BLaER1 (cell line): ENCODE measurements at regions not wholly inside any gene's neighbourhood (a gene's known extent, or its start where the extent isn't known, plus 50 kb on each side); places are given as distances from the start of the nearest gene placed in this dataset.

Source experiments
- H3K27ac ChIP-seq: shearing (Covaris generic); formaldehyde crosslinking; 2 replicates; pipeline ENCODE4 v1.8.1; 2022
- H3K27me3 ChIP-seq: shearing (Covaris generic); formaldehyde crosslinking; 2 replicates; pipeline ENCODE4 v1.8.1; 2022
- H3K36me3 ChIP-seq: shearing (Covaris generic); formaldehyde crosslinking; 2 replicates; pipeline ENCODE4 v1.8.1; 2022
- H3K4me1 ChIP-seq: shearing (Covaris generic); formaldehyde crosslinking; 2 replicates; pipeline ENCODE4 v1.8.1; 2022
- H3K4me2 ChIP-seq: shearing (Covaris generic); formaldehyde crosslinking; 2 replicates; pipeline ENCODE4 v1.8.1; 2022
- H3K4me3 ChIP-seq: shearing (Covaris generic); formaldehyde crosslinking; 2 replicates; pipeline ENCODE4 v1.8.1; 2022
- H3K9ac ChIP-seq: shearing (Covaris generic); formaldehyde crosslinking; 2 replicates; pipeline ENCODE4 v1.8.1; 2022
- H3K9me3 ChIP-seq: shearing (Covaris generic); formaldehyde crosslinking; 2 replicates; pipeline ENCODE4 v1.8.1; 2022
- H4K20me1 ChIP-seq: shearing (Covaris generic); formaldehyde crosslinking; 2 replicates; pipeline ENCODE4 v1.8.1; 2022
- Cebpa-rat ChIP-seq: shearing (Covaris generic); IDR thresholded peaks from 2 replicates; pipeline ENCODE4 v1.8.1; 2022

- Histone ChIP-seq H3K4me2 (no peak overlapping the region), H3K36me3 (peaks cover 29% of the 10 kb centered on the region), H3K27me3 (no peaks in the 10 kb centered on the region), H3K9me3 (no peaks in the 10 kb centered on the region), H3K27ac (no peak overlapping the region), H3K4me1 (no peaks in the 10 kb centered on the region), H3K9ac (no peak overlapping the region), H3K4me3 (no peak overlapping the region), H4K20me1 (no peaks in the 10 kb centered on the region)
- TF ChIP-seq Cebpa-rat: no peak
These were observed 538.0 kb downstream of the UTRN start for GRCh38 chr6:144823131-144823530.

DNA sequence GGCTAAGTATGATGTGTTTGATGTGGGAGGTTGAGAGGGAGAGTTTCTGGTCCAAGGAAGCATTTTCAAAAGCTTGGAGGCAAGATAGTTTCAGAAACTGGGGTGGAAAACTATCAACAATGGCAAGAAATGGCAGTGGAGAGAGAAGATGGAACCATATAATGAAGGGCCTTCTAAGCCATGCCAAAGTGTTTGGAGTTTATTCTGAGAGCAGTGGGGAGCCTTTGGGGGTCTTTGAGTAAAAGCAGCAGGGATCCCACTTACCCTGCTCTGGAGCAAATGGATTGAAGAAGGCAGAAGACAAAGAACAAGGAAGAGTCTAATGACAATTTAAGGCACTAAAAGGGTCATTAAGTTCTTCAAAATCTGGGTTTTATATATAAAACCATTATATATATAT is 538.9 kb downstream of the UTRN start:
- H3K4me3 ChIP-seq: no peak overlapping the region
- no peak overlapping the region for H3K27ac ChIP-seq
- no peaks in the 10 kb centered on the region for H3K27me3 ChIP-seq
- H3K4me1 ChIP-seq: no peaks in the 10 kb centered on the region
- H3K9ac ChIP-seq: no peak overlapping the region
- H3K9me3 ChIP-seq: no peaks in the 10 kb centered on the region
- no peak for TF ChIP-seq Cebpa-rat
- H3K36me3 ChIP-seq: peaks cover 37% of the 10 kb centered on the region
- H4K20me1 ChIP-seq: no peaks in the 10 kb centered on the region
- H3K4me2 ChIP-seq: no peak overlapping the region

DNA sequence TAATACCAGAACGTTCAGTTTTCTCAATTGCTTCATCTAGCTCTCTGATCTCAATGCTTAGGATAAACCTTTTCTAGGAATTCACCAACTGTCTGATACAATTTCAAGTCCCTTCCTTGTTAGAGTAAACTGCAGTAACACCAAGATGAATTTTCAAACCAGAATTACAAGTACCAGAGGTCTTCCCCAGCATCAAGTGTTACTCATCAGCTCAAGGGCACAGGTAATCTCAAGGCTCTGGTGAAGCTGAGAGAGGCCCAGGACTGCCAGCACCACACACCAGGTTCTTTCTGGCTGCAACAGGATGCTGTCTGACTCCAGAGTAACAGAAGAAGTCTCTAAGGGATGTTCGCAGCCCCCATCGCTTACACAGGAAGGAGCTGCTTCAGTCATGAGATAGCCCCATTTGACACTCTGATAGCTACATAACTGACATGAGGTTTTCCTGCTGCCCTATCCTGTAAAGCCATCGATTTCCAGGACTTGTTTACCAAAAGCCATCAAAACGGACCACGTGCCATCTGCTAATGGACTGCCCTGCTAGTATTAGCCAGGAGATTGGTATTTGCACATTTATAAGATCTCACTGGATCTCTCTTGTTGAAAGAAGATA is 549.4 kb downstream of the UTRN start:
- H4K20me1 ChIP-seq: no peaks in the 10 kb centered on the region
- no peaks in the 10 kb centered on the region for H3K4me1 ChIP-seq
- no peak overlapping the region for H3K4me2 ChIP-seq
- peaks cover 75% of the 10 kb centered on the region for H3K36me3 ChIP-seq
- no peaks in the 10 kb centered on the region for H3K27me3 ChIP-seq
- H3K27ac ChIP-seq: no peak overlapping the region
- H3K9ac ChIP-seq: no peak overlapping the region
- no peaks in the 10 kb centered on the region for H3K9me3 ChIP-seq
- no peak overlapping the region for H3K4me3 ChIP-seq
- no peak for TF ChIP-seq Cebpa-rat

DNA sequence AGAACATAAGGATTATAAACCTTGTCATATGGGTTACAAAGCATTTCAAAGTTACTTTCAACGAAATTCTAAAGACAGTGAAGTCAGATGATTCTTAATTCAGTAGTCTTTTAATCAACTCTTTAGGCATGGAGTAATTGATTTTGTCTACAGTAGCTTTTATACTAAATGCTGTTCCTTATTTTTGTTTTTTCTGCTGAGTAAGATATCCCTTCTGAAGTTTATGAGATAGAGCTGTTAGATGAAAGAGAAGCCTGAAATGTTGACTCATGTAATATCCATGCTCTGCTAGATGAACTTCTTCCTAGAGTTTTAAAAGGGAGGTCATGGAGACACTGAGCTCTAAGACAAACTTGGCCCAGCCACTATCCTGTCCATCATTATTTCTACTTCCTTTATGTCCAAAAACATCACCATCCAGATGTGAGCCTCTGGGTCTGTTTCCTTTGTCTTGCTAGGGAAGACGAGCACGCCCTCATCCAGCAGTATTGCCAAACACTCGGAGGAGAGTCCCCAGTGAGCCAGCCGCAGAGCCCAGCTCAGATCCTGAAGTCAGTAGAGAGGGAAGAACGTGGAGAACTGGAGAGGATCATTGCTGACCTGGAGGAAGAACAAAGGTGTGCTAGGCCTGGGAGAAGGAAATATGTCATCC is 550.3 kb downstream of the UTRN start:
- Histone ChIP-seq H3K9ac (no peak overlapping the region), H3K27ac (no peak overlapping the region), H3K36me3 (peaks cover 82% of the 10 kb centered on the region), H3K27me3 (no peaks in the 10 kb centered on the region), H3K4me1 (no peaks in the 10 kb centered on the region), H3K9me3 (no peaks in the 10 kb centered on the region), H3K4me2 (no peak overlapping the region), H3K4me3 (no peak overlapping the region), H4K20me1 (no peaks in the 10 kb centered on the region)
- TF ChIP-seq Cebpa-rat: no peak

DNA sequence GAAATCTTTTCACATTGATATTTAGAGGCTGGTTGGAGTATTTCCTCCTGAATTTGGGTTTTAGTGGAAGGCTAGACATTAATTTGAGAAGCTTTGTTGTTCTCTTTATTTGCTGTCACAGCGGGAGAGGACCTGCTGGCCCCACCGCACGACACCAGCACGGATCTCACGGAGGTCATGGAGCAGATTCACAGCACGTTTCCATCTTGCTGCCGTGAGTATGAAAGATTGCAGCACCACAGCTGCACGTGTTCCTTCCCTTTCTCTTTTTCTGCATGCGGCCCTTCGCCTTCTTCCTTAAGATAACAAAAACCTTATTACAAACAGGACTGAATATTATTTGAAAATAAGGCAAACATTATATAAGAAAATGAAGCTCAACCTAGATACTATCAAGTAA is 555.5 kb downstream of the UTRN start:
- H3K4me2 ChIP-seq: no peak overlapping the region
- no peaks in the 10 kb centered on the region for H3K4me1 ChIP-seq
- no peak overlapping the region for H3K27ac ChIP-seq
- no peaks in the 10 kb centered on the region for H3K9me3 ChIP-seq
- H3K4me3 ChIP-seq: no peak overlapping the region
- TF ChIP-seq Cebpa-rat: no peak
- H4K20me1 ChIP-seq: no peaks in the 10 kb centered on the region
- H3K27me3 ChIP-seq: no peaks in the 10 kb centered on the region
- peaks cover 79% of the 10 kb centered on the region for H3K36me3 ChIP-seq
- H3K9ac ChIP-seq: no peak overlapping the region

DNA sequence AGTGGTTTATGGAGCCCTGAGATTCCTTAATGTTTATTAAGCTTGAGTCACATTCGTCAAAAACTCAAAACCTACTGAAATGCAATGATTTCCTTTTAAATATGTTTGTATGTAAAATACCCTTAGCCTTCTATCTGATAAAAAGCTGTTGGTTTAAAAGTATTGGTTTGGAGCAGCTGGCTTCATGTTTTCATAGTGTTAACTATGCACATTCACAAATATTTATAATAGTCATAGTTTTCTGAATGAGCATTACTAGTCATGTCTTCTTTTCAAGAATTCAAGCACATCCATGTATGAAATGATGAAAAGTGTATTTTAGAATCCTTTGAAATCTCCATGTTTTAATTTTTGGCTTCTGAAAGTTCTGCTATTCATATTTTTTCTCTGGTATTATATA is 558.6 kb downstream of the UTRN start:
- Histone ChIP-seq H3K27me3 (no peaks in the 10 kb centered on the region), H4K20me1 (no peaks in the 10 kb centered on the region), H3K9me3 (no peaks in the 10 kb centered on the region), H3K4me2 (no peak overlapping the region), H3K4me3 (no peak overlapping the region), H3K9ac (no peak overlapping the region), H3K36me3 (peaks cover 77% of the 10 kb centered on the region), H3K4me1 (no peaks in the 10 kb centered on the region), H3K27ac (no peak overlapping the region)
- no peak for TF ChIP-seq Cebpa-rat

DNA sequence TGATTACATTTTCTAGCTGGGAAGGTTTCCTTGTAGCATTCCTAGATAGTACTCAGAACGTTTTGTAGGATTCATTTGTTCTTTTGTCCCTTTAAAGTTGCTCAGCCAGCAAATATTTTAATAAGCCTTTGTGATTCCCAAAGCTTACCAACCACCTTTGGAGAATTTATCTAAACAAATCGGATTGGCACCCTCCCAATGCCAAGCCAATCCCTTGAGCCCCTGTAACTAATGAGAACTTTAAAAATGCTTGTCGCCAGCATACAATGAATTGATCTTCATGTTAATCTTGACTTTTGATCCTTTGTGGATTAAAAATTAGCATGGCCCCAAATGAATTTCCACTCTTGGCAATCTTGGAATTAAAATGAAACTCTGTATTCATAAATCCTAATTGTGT is 559.5 kb downstream of the UTRN start:
- Histone ChIP-seq H3K27ac (no peak overlapping the region), H3K9ac (no peak overlapping the region), H4K20me1 (no peaks in the 10 kb centered on the region), H3K4me1 (no peaks in the 10 kb centered on the region), H3K4me2 (no peak overlapping the region), H3K27me3 (no peaks in the 10 kb centered on the region), H3K36me3 (peaks cover 76% of the 10 kb centered on the region), H3K9me3 (no peaks in the 10 kb centered on the region), H3K4me3 (no peak overlapping the region)
- TF ChIP-seq Cebpa-rat: no peak

DNA sequence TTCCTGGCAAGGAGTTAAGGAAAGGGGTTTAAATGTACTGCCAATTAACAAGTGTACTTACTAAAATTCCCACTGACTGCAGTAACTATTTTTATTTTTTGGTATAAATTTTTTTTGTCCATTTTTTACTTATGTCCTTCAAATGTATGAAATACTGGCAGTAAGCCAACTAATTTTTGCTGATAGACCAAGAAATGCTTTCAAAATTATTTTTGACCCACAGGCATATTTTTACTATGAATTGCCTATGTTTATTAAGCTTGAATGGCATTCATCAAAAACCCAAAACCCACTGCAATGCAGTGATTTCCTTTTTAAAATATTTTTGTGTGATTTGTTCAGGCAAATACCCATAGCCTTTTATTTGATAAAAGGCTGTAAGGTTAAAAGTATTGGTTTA is 560.1 kb downstream of the UTRN start:
- Histone ChIP-seq H3K27me3 (no peaks in the 10 kb centered on the region), H3K9me3 (no peaks in the 10 kb centered on the region), H3K4me3 (no peak overlapping the region), H3K9ac (no peak overlapping the region), H3K4me2 (no peak overlapping the region), H3K4me1 (no peaks in the 10 kb centered on the region), H3K27ac (no peak overlapping the region), H3K36me3 (peaks cover 76% of the 10 kb centered on the region), H4K20me1 (no peaks in the 10 kb centered on the region)
- TF ChIP-seq Cebpa-rat: no peak

GRCh38 chr6:144847916-144848315 is 562.8 kb downstream of the UTRN start:
- Histone ChIP-seq H4K20me1 (no peaks in the 10 kb centered on the region), H3K4me3 (no peak overlapping the region), H3K36me3 (peaks cover 75% of the 10 kb centered on the region), H3K9ac (no peak overlapping the region), H3K4me1 (no peaks in the 10 kb centered on the region), H3K27ac (no peak overlapping the region), H3K27me3 (no peaks in the 10 kb centered on the region), H3K9me3 (no peaks in the 10 kb centered on the region), H3K4me2 (no peak overlapping the region)
- TF ChIP-seq Cebpa-rat: no peak

- peaks cover 68% of the 10 kb centered on the region for H3K36me3 ChIP-seq
- H3K4me2 ChIP-seq: no peak overlapping the region
- no peak overlapping the region for H3K4me3 ChIP-seq
- H3K4me1 ChIP-seq: peaks cover 4% of the 10 kb centered on the region; the same call in 1 of the 2 replicates
- no peak for TF ChIP-seq Cebpa-rat
- no peaks in the 10 kb centered on the region for H3K27me3 ChIP-seq
- H3K9me3 ChIP-seq: no peaks in the 10 kb centered on the region
- H3K27ac ChIP-seq: no peak overlapping the region
- no peaks in the 10 kb centered on the region for H4K20me1 ChIP-seq
- H3K9ac ChIP-seq: no peak overlapping the region
These were observed 564.8 kb downstream of the UTRN start for GRCh38 chr6:144849920-144850319.
